Ectodermal cell (in vitro differentiated cells): ENCODE measurements at regions not wholly inside any gene's neighbourhood (a gene's known extent, or its start where the extent isn't known, plus 50 kb on each side); places are given as distances from the start of the nearest gene placed in this dataset.

Experiments
- H3K27ac ChIP-seq: 2 replicates; pipeline ENCODE4 v1.7.0; 2013; ENCODE audit warnings: mild to moderate bottlenecking, low read depth, low read length; ENCODE audit not compliant: insufficient read depth, poor library complexity, severe bottlenecking
- H3K27me3 ChIP-seq: 2 replicates; pipeline ENCODE4 v1.7.0; 2013; ENCODE audit warnings: mild to moderate bottlenecking, low read length; ENCODE audit not compliant: insufficient read depth, control insufficient read depth, poor library complexity, severe bottlenecking
- H3K36me3 ChIP-seq: one replicate; pipeline ENCODE4 v1.7.0; 2013; ENCODE audit warnings: low read length; ENCODE audit not compliant: control insufficient read depth, insufficient read depth
- H3K4me1 ChIP-seq: one replicate; pipeline ENCODE4 v1.7.0; 2013; ENCODE audit warnings: low read length; ENCODE audit not compliant: control insufficient read depth, insufficient read depth
- H3K4me3 ChIP-seq: 2 replicates; pipeline ENCODE4 v1.7.0; 2013; ENCODE audit warnings: low read depth, low read length, control low read depth; ENCODE audit not compliant: insufficient read depth
- H3K9me3 ChIP-seq: 2 replicates; pipeline ENCODE4 v1.7.0; 2013; ENCODE audit warnings: mild to moderate bottlenecking, low read length, moderate library complexity; ENCODE audit not compliant: control insufficient read depth
- WGBS, 2 experiments: methylation state at CpG; one replicate each; pipeline ENCODE4 v1.1.7; 2013; ENCODE audit warnings: missing lambda C conversion rate in 2 of 2; 5-methylcytosine and 5-hydroxymethylcytosine counted together

- Histone ChIP-seq H3K4me1 (no peaks in the 10 kb centered on the region), H3K27ac (no peak overlapping the region), H3K36me3 (no peaks in the 10 kb centered on the region), H3K4me3 (no peak overlapping the region), H3K27me3 (no peaks in the 10 kb centered on the region), H3K9me3 (no peaks in the 10 kb centered on the region)
- 92 to 98% methylated on average over 5 of the region's 6 CpGs for whole genome bisulfite sequencing, 2 experiments
Observed at GRCh38 chr6:51015394-51015793, 196.7 kb downstream of the TFAP2B start.

- Histone ChIP-seq H3K36me3 (no peaks in the 10 kb centered on the region), H3K4me1 (no peaks in the 10 kb centered on the region), H3K27ac (no peak overlapping the region), H3K9me3 (no peaks in the 10 kb centered on the region), H3K4me3 (no peak overlapping the region), H3K27me3 (no peaks in the 10 kb centered on the region)
- WGBS, 2 experiments = 93 to 100% methylated on average over 1 of the region's 1 CpG
Observed at GRCh38 chr6:51016489-51016888, 197.8 kb downstream of the TFAP2B start.

- Histone ChIP-seq H3K9me3 (no peaks in the 10 kb centered on the region), H3K27me3 (no peaks in the 10 kb centered on the region), H3K4me3 (no peak overlapping the region), H3K4me1 (no peaks in the 10 kb centered on the region), H3K36me3 (no peaks in the 10 kb centered on the region), H3K27ac (no peak overlapping the region)
- 82 to 83% methylated on average over 5 of the region's 5 CpGs for WGBS, 2 experiments
Observed at GRCh38 chr6:51019806-51020205, 201.1 kb downstream of the TFAP2B start.

GRCh38 chr6:51021171-51021570 lies 202.5 kb downstream of the TFAP2B start:
- Histone ChIP-seq H3K4me3 (no peak overlapping the region), H3K9me3 (no peaks in the 10 kb centered on the region), H3K36me3 (no peaks in the 10 kb centered on the region), H3K27ac (no peak overlapping the region), H3K27me3 (no peaks in the 10 kb centered on the region), H3K4me1 (no peaks in the 10 kb centered on the region)
- 90% methylated on average over 3 of the region's 3 CpGs for WGBS, 2 experiments

- H3K4me3 ChIP-seq = no peak overlapping the region
- no peaks in the 10 kb centered on the region for H3K9me3 ChIP-seq
- 97 to 98% methylated on average over 3 of the region's 3 CpGs for WGBS, 2 experiments
- no peaks in the 10 kb centered on the region for H3K27me3 ChIP-seq
- H3K36me3 ChIP-seq = no peaks in the 10 kb centered on the region
- no peaks in the 10 kb centered on the region for H3K4me1 ChIP-seq
- H3K27ac ChIP-seq = no peak overlapping the region
Observed at GRCh38 chr6:51024126-51024525, 205.5 kb downstream of the TFAP2B start.

DNA sequence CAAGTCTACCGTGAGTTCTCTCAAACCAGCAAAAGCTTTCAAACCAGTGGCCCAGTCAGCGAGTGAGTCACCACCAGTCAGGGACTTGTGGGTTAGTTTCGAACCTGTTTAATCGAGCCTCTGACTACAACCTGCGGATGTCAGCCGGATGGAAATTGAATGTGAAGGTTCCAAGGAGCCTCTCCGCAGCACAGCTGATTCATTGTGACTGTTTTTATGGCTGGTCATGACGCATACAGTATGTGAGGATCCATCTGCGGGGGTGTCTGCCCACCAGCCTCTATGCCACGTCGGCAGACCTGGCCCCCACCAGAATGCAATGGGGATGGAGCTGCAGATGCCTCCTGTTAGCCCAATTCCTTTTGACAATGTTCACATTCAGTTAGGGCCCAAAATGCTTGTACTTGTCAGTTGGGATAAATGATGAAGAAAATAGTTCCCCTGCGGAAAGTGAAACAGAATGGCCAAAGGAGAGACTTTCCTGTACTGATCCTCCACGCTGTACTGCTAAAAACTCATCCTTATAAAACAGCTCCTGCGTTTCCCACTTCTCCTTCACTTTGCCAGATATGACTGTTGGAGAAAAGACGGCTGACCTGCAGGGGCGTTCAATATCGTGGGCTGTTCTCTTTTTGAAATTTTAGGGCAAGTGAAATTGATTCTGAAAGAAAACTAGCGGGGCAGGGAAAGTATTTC lies 206.6 kb downstream of the TFAP2B start:
- no peak overlapping the region for H3K4me3 ChIP-seq
- no peaks in the 10 kb centered on the region for H3K9me3 ChIP-seq
- no peaks in the 10 kb centered on the region for H3K4me1 ChIP-seq
- H3K27me3 ChIP-seq = no peaks in the 10 kb centered on the region
- H3K36me3 ChIP-seq = no peaks in the 10 kb centered on the region
- H3K27ac ChIP-seq = no peak overlapping the region
- 92 to 93% methylated on average over 17 to 18 of the region's 18 CpGs for WGBS, 2 experiments

DNA sequence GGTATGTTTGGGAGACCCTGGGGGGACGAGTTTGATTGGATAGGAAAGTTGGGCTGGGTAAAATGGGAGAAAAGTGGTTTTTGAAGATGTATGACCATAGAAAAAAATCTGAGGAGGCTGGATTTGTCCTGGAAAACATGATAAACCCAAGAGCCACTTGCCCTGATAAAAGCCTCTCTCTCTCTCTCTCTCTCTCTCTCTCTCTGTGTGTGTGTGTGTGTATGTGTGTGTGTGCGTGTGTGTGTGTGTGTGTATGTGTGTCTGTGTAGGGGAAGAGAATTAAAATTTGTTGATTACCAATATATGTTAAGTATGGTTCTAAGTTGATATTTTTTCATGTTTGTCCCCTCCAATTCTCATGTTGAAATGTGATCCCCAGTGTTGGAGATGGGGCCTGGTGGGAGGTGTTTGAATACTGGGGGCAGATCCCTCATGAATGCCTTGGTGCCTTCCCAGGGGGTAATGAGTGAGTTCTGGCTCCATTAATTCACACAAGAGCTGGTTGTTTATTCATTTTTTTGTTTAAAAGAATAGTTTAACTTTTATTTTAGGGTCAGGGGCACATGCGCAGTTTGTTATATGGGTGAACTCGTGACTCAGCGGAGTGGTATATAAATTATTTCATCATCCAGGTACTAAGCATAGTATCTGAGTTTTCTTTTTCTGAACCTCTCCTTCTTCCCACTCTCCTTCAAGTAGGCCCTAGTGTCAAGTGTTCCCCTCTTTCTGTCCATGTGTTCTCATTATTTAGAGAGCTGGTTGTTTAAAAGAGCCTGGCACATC lies 208.8 kb downstream of the TFAP2B start:
- WGBS, 2 experiments = 74 to 91% methylated on average over 1 to 5 of the region's 5 CpGs
- Histone ChIP-seq H3K36me3 (no peaks in the 10 kb centered on the region), H3K4me1 (no peaks in the 10 kb centered on the region), H3K4me3 (no peak overlapping the region), H3K9me3 (no peaks in the 10 kb centered on the region), H3K27me3 (no peaks in the 10 kb centered on the region), H3K27ac (no peak overlapping the region)

- Histone ChIP-seq H3K9me3 (no peaks in the 10 kb centered on the region), H3K27ac (no peak overlapping the region), H3K4me1 (no peaks in the 10 kb centered on the region), H3K27me3 (no peaks in the 10 kb centered on the region), H3K4me3 (no peak overlapping the region), H3K36me3 (no peaks in the 10 kb centered on the region)
- no CpG with 5 or more reads among the region's 1 CpG for WGBS, 2 experiments
Observed at GRCh38 chr6:51028276-51028675, 209.6 kb downstream of the TFAP2B start.

DNA sequence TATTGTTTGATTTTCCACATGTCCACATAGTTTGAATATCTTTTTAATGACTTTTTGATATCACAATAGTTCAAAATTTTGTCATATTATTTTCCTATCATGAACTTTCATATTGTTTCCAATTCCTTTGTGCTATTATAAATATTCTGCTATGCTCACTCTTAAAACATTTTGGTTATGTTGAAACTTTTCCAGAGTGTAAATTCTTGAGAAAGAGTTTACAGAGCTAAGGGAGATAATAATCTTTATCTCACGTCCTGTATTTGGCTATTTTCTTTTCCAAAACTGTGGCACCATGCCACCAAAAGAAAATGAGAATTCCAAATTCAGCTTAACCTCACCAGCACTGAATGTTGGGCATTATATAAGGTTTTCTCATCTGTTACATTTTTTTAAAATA lies 210.9 kb downstream of the TFAP2B start:
- WGBS, 2 experiments = 79 to 80% methylated on average over 1 of the region's 1 CpG

GRCh38 chr6:51045548-51045947 lies 226.9 kb downstream of the TFAP2B start:
- Histone ChIP-seq H3K36me3 (no peaks in the 10 kb centered on the region), H3K4me1 (no peaks in the 10 kb centered on the region), H3K9me3 (no peaks in the 10 kb centered on the region), H3K27me3 (no peaks in the 10 kb centered on the region), H3K4me3 (no peak overlapping the region), H3K27ac (no peak overlapping the region)
- WGBS, 2 experiments = 93 to 100% methylated on average over 1 to 2 of the region's 2 CpGs

More for the DNA sequence above, 210.9 kb downstream of the TFAP2B start:
- Histone ChIP-seq H3K27ac (no peak overlapping the region), H3K4me1 (no peaks in the 10 kb centered on the region), H3K27me3 (no peaks in the 10 kb centered on the region), H3K36me3 (no peaks in the 10 kb centered on the region), H3K9me3 (no peaks in the 10 kb centered on the region), H3K4me3 (no peak overlapping the region)
